ENCODE measurements at regions not wholly inside any gene's neighbourhood (a gene's known extent, or its start where the extent isn't known, plus 50 kb on each side); places are given as distances from the start of the nearest gene placed in this dataset.

DNA sequence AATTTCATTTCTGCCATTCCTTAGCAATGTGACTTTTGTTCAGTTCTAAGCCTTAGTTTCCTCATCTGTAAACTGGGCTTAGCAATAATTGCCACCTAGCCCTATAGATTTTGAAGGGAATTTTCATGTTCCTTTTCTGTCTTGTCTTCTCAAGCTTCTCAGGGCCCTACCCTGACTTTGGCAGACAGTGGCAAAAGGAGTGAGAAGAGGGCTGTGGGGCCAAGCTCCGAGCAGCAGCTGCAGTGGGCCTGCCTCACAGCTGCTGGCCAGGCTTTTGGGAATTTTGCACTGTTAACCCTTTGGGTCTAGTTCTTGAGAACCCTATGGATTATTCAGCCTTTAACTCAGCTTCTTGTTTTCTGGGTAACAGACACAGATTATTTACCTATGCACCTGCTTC lies 67.6 kb upstream of the IGSF1 start:
- FAIRE-seq (no peak), DNase-seq (ENCODE audit: insufficient read length, low spot score) (no peak)
- TF ChIP-seq, protein P1, sequence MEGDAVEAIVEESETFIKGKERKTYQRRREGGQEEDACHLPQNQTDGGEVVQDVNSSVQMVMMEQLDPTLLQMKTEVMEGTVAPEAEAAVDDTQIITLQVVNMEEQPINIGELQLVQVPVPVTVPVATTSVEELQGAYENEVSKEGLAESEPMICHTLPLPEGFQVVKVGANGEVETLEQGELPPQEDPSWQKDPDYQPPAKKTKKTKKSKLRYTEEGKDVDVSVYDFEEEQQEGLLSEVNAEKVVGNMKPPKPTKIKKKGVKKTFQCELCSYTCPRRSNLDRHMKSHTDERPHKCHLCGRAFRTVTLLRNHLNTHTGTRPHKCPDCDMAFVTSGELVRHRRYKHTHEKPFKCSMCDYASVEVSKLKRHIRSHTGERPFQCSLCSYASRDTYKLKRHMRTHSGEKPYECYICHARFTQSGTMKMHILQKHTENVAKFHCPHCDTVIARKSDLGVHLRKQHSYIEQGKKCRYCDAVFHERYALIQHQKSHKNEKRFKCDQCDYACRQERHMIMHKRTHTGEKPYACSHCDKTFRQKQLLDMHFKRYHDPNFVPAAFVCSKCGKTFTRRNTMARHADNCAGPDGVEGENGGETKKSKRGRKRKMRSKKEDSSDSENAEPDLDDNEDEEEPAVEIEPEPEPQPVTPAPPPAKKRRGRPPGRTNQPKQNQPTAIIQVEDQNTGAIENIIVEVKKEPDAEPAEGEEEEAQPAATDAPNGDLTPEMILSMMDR (IDR thresholded peaks at IDR 0.05; ENCODE audit: insufficient read depth, missing control alignments) = no peak

DNA sequence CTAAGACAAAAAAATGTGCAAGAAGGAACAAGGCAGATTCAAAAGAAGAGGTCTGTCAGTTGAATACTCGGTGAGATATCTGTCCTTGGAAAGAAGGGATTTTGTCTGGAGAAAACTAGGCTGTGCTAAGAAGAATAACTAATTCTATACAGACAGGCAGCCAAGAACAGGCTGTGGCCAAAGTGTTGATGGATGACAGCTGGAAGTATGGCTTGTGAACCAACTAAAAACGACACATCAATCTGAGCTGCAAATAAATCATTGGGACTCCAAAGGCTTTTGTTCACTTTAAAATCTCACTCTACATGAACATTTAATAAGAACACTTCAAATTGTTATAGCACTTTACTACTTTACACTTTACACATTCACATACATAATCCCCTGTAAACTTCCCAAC lies 70.5 kb upstream of the IGSF1 start:
- TF ChIP-seq, protein P1 (IDR thresholded peaks at IDR 0.05; ENCODE audit: insufficient read depth, missing control alignments) = no peak
- FAIRE-seq (no peak), DNase-seq (ENCODE audit: insufficient read length, low spot score) (no peak)

DNA sequence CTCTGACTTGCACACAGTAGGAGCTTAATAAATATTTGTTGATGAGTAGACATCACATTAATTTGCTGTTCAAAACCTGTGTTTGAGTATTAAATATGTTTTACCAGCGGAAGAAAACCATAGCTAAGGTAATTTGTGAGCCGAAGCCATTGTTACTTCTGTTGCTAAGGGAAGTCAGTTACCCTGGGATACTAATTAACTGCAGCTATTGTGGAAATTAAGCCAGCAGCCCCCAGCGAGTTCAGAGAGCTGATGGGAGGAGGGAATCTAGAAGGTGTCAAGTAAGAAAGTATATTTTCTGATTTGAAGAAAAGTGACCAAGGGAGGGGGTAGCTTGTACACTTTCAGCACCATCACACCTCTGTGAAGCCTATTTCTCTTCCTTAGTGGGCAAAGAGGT lies 76.7 kb upstream of the IGSF1 start:
- FAIRE-seq = no peak
- TF ChIP-seq, protein P1 (IDR thresholded peaks at IDR 0.05; ENCODE audit: insufficient read depth, missing control alignments) = no peak
- DNase-seq (ENCODE audit: insufficient read length, low spot score) = no peak

DNA sequence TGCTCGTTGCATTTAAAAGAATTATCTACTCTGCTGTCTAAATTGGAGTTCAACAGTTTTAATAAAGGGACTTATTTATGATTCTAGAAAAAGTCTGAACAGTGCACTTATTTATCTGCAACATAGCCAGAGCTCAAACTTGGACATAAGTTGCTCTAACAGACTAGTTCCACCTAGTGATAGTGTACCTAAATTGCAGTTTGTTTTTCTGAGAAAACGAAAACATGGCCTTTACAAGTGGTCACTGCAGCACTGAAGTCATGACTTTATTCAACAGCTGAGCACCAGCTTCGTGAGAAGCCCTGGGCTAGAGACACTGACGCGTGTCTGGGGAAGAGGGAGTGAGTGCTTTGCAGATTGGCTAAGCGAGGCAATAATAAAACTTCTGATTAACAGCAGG lies 77.3 kb upstream of the IGSF1 start:
- FAIRE-seq = peak; percentile 21

DNA sequence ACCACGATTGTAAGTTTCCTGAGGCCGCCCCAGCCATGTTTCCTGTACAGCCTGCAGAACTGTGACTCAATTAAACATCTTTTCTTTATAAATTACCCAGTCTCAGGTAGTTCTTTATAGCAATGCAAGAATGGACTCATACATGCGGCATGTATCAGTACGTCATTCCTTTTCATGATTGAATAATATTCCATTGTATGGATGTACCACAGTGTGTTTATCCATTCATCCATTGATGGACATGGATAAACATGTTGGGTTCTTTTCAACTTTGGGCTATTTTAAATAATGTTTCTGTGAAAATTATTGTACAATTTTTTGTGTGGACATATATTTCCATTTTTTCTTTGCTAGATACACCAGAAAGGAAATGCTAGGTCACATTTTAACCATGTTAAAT lies 99.2 kb upstream of the IGSF1 start:
- DNase-seq (ENCODE audit: insufficient read length, low spot score) (no peak), FAIRE-seq (no peak)
- TF ChIP-seq, protein P1 (IDR thresholded peaks at IDR 0.05; ENCODE audit: insufficient read depth, missing control alignments) = no peak

More for the DNA sequence above, 77.3 kb upstream of the IGSF1 start:
- DNase-seq (ENCODE audit: insufficient read length, low spot score) = no peak
- TF ChIP-seq, protein P1 (IDR thresholded peaks at IDR 0.05; ENCODE audit: insufficient read depth, missing control alignments) = no peak

DNA sequence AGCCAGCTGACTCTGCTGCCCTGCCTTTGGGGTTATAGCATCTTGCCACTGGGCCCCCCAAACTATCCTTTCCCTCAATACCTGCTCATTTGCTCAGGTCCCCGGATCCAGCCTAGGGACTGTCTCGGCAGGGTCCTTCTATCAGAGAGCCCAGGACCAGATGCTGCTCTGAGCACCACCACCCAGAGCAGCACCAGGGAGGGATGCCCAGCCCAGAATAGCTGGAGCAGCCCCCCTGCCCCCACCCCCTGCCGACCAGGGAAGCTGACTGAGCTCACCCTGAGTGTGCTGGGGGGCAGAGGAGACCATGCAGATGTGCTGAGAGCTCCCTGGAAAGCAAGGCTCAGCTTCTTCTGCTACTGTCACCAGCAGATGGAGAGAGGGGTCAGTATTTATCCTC lies 103.6 kb upstream of the IGSF1 start:
- TF ChIP-seq, protein P1 (IDR thresholded peaks at IDR 0.05; ENCODE audit: insufficient read depth, missing control alignments) = no peak
- FAIRE-seq (no peak), DNase-seq (ENCODE audit: insufficient read length, low spot score) (no peak)

DNA sequence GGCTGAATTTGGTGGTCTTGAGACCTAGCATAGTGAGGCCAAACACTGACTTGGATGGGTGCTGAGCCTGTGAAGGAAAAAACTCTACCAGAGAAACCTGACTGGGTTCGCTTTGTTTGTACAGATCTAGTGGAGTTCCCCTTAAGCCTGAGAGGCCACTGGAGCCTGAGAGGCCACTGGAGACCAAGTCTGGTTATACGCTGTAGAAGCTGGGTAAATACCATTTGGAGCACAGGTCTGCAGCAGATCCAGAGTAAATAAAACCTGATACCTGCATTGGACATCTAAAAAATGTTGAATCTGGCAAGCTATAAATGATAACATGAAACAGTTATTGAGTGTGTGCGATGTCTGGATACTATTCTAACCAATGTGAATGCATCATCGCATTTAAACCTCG lies 104.3 kb upstream of the IGSF1 start:
- TF ChIP-seq, protein P1 (IDR thresholded peaks at IDR 0.05; ENCODE audit: insufficient read depth, missing control alignments) = no peak
- DNase-seq (ENCODE audit: insufficient read length, low spot score) = no peak
- no peak for FAIRE-seq

Measured in D721Med (cell line).